ENCODE measurements at regions not wholly inside any gene's neighbourhood (a gene's known extent, or its start where the extent isn't known, plus 50 kb on each side); places are given as distances from the start of the nearest gene placed in this dataset.

- DNase-seq (ENCODE audit: low spot score) (no peak), ATAC-seq (no peak)
Observed at GRCh38 chr10:61100887-61101286, 156.9 kb upstream of the RHOBTB1 start.

- ATAC-seq (no peak), DNase-seq (ENCODE audit: low spot score) (no peak)
Observed at GRCh38 chr10:61099756-61100155, 155.8 kb upstream of the RHOBTB1 start.

- ATAC-seq (no peak), DNase-seq (ENCODE audit: low spot score) (no peak)
Observed at GRCh38 chr10:61098966-61099365, 155.0 kb upstream of the RHOBTB1 start.

GRCh38 chr10:61097026-61097425 is 153.0 kb upstream of the RHOBTB1 start:
- DNase-seq (ENCODE audit: low spot score), result no peak
- no peak for ATAC-seq

- no peak for ATAC-seq
- DNase-seq (ENCODE audit: low spot score), result no peak
Observed at GRCh38 chr10:61096056-61096455, 152.1 kb upstream of the RHOBTB1 start.

GRCh38 chr10:61091531-61091930 is 147.5 kb upstream of the RHOBTB1 start:
- ATAC-seq, result no peak
- DNase-seq (ENCODE audit: low spot score), result no peak

GRCh38 chr10:61089251-61089650 is 145.3 kb upstream of the RHOBTB1 start:
- ATAC-seq, result no peak

GRCh38 chr10:61084493-61084892 is 140.5 kb upstream of the RHOBTB1 start:
- ATAC-seq (no peak), DNase-seq (ENCODE audit: low spot score) (no peak)

More at GRCh38 chr10:61089251-61089650, 145.3 kb upstream of the RHOBTB1 start:
- no peak for DNase-seq (ENCODE audit: low spot score)

GRCh38 chr10:61081301-61081700 is 137.3 kb upstream of the RHOBTB1 start:
- ATAC-seq, result no peak
- no peak for DNase-seq (ENCODE audit: low spot score)

GRCh38 chr10:61078542-61079275 is 134.7 kb upstream of the RHOBTB1 start:
- no peak for ATAC-seq
- DNase-seq (ENCODE audit: low spot score), result no peak

- DNase-seq (ENCODE audit: low spot score), result no peak
Observed at GRCh38 chr10:61076572-61077114, 132.7 kb upstream of the RHOBTB1 start.

GRCh38 chr10:61073391-61073790 is 129.4 kb upstream of the RHOBTB1 start:
- DNase-seq (ENCODE audit: low spot score), result no peak
- no peak for ATAC-seq

More at GRCh38 chr10:61076572-61077114, 132.7 kb upstream of the RHOBTB1 start:
- no peak for ATAC-seq

- DNase-seq (ENCODE audit: low spot score) (no peak), ATAC-seq (no peak)
Observed at GRCh38 chr10:61071580-61071979, 127.6 kb upstream of the RHOBTB1 start.

GRCh38 chr10:61068471-61068870 is 124.5 kb upstream of the RHOBTB1 start:
- DNase-seq (ENCODE audit: low spot score), result no peak
- ATAC-seq, result no peak

GRCh38 chr10:61067671-61068336 is 123.8 kb upstream of the RHOBTB1 start:
- no peak for DNase-seq (ENCODE audit: low spot score)
- no peak for ATAC-seq

GRCh38 chr10:61066661-61067344 is 122.8 kb upstream of the RHOBTB1 start:
- ATAC-seq (peak; percentile 79), DNase-seq (ENCODE audit: low spot score) (peak; percentile 46)

GRCh38 chr10:61065051-61065450 is 121.1 kb upstream of the RHOBTB1 start:
- ATAC-seq, result no peak
- no peak for DNase-seq (ENCODE audit: low spot score)

- DNase-seq (ENCODE audit: low spot score), result no peak
- no peak for ATAC-seq
Observed at GRCh38 chr10:61064356-61064755, 120.4 kb upstream of the RHOBTB1 start.

GRCh38 chr10:61063901-61064300 is 119.9 kb upstream of the RHOBTB1 start:
- DNase-seq (ENCODE audit: low spot score), result no peak
- ATAC-seq, result no peak

- ATAC-seq, result peak; percentile 85
- peak; percentile 67 for DNase-seq (ENCODE audit: low spot score)
Observed at GRCh38 chr10:61063034-61063433, 119.0 kb upstream of the RHOBTB1 start.

GRCh38 chr10:61061923-61062504 is 118.0 kb upstream of the RHOBTB1 start:
- DNase-seq (ENCODE audit: low spot score) (no peak), ATAC-seq (no peak)
